ENCODE measurements at regions not wholly inside any gene's neighbourhood (a gene's known extent, or its start where the extent isn't known, plus 50 kb on each side); places are given as distances from the start of the nearest gene placed in this dataset.

DNA sequence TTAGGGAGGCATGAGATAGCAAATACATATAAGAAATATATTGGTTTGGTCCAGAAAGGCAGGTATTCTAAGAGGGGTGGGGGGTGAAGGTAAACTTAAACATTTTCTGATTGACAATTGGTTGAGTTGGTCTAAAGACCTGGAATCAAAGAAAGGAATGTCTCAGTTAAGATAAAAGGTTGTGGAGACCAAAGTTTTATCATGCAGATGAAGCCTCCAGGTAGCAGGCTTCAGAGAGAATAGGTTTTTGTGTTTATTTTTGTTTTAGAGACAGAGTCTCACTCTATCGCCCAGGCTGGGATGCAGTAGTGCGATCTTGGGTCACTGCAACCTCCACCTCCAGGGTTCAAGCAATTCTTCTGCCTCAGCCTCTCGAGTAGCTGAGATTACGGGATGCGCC, 80.5 kb downstream of the NPAP1 start:
- in situ Hi-C loops (cut with MboI; ENCODE audit: low sequenced_read_pairs) = no loop called here
- WGBS, 2 experiments (ENCODE audit: extremely low coverage in 2 of 2, insufficient read length in 1 of 2) = no CpG with 5 or more reads among the region's 5 CpGs
- H3K9ac ChIP-seq (ENCODE audit: low read depth, low read length) = no peak overlapping the region

More for the DNA sequence above, 80.5 kb downstream of the NPAP1 start:
- no peaks in the 10 kb centered on the region for H3K9me1 ChIP-seq (ENCODE audit: insufficient read depth, low read length)
- no peak overlapping the region for H4K91ac ChIP-seq (ENCODE audit: insufficient read depth, low read depth, low read length)
- POLR2A ChIA-PET (ENCODE audit: unreplicated experiment) = no interaction called here
- H3K14ac ChIP-seq (replicated peaks; ENCODE audit: low read depth, low read length) = no peak overlapping the region
- H2BK15ac ChIP-seq (ENCODE audit: low read depth, low read length) = no peak overlapping the region
- no peak overlapping the region for H3K4me2 ChIP-seq (ENCODE audit: low read depth, low read length)
- no peak overlapping the region for H4K8ac ChIP-seq (ENCODE audit: low read depth in 2 of 2, low read length in 2 of 2)
- no peak overlapping the region for H2BK120ac ChIP-seq (ENCODE audit: low read depth, low read length)
- no peaks in the 10 kb centered on the region for H3K4me1 ChIP-seq (ENCODE audit: control insufficient read depth, insufficient read depth, low read length)
- no peaks in the 10 kb centered on the region for H4K20me1 ChIP-seq (ENCODE audit: insufficient read depth, low read length)
- H3K4ac ChIP-seq (ENCODE audit: low read depth, low read length) = no peak overlapping the region
- CTCF ChIA-PET = no interaction called here
- no peak overlapping the region for H2AK9ac ChIP-seq (replicated peaks; ENCODE audit: low read depth, low read length, poor library complexity)
- ATAC-seq (ENCODE audit: low read depth) (no peak), DNase-seq (no peak)
- no peaks in the 10 kb centered on the region for H3K27me3 ChIP-seq (ENCODE audit: control insufficient read depth, insufficient read depth, low read length)
- H2BK20ac ChIP-seq (ENCODE audit: low read depth, low read length) = no peak overlapping the region
- no peak overlapping the region for H4K5ac ChIP-seq (ENCODE audit: low read depth, low read length)
- H3K56ac ChIP-seq (ENCODE audit: extremely low read depth, insufficient read depth, low read length) = no peak overlapping the region
- no peak overlapping the region for H3K18ac ChIP-seq (ENCODE audit: low read depth, low read length)
- no peak overlapping the region for H3K27ac ChIP-seq (ENCODE audit: insufficient read depth, low read length)
- BruUV-seq (replicated peaks) = no TSS peak
- TF ChIP-seq, protein P1, sequence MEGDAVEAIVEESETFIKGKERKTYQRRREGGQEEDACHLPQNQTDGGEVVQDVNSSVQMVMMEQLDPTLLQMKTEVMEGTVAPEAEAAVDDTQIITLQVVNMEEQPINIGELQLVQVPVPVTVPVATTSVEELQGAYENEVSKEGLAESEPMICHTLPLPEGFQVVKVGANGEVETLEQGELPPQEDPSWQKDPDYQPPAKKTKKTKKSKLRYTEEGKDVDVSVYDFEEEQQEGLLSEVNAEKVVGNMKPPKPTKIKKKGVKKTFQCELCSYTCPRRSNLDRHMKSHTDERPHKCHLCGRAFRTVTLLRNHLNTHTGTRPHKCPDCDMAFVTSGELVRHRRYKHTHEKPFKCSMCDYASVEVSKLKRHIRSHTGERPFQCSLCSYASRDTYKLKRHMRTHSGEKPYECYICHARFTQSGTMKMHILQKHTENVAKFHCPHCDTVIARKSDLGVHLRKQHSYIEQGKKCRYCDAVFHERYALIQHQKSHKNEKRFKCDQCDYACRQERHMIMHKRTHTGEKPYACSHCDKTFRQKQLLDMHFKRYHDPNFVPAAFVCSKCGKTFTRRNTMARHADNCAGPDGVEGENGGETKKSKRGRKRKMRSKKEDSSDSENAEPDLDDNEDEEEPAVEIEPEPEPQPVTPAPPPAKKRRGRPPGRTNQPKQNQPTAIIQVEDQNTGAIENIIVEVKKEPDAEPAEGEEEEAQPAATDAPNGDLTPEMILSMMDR (conservative IDR thresholded peaks at IDR 0.05; ENCODE audit: low read depth, low read length) = no peak
- TF ChIP-seq MAZ (IDR thresholded peaks at IDR 0.05; ENCODE audit: borderline replicate concordance, low read depth, low read length) = no peak
- TF ChIP-seq, protein P2, sequence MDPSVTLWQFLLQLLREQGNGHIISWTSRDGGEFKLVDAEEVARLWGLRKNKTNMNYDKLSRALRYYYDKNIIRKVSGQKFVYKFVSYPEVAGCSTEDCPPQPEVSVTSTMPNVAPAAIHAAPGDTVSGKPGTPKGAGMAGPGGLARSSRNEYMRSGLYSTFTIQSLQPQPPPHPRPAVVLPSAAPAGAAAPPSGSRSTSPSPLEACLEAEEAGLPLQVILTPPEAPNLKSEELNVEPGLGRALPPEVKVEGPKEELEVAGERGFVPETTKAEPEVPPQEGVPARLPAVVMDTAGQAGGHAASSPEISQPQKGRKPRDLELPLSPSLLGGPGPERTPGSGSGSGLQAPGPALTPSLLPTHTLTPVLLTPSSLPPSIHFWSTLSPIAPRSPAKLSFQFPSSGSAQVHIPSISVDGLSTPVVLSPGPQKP (IDR thresholded peaks at IDR 0.05; ENCODE audit: borderline replicate concordance, low read depth, low read length) = no peak
- no peak for TF ChIP-seq MAFK (IDR thresholded peaks at IDR 0.05; ENCODE audit: low read depth, low read length)
- no peak for TF ChIP-seq BHLHE40 (IDR thresholded peaks at IDR 0.05; ENCODE audit: low read depth, low read length)
- TF ChIP-seq MXI1 (IDR thresholded peaks at IDR 0.05; ENCODE audit: borderline replicate concordance, low read depth, low read length) = no peak
- TF ChIP-seq POLR2A (IDR thresholded peaks at IDR 0.05; ENCODE audit: low read depth, low read length) = no peak
- TF ChIP-seq, protein P3, sequence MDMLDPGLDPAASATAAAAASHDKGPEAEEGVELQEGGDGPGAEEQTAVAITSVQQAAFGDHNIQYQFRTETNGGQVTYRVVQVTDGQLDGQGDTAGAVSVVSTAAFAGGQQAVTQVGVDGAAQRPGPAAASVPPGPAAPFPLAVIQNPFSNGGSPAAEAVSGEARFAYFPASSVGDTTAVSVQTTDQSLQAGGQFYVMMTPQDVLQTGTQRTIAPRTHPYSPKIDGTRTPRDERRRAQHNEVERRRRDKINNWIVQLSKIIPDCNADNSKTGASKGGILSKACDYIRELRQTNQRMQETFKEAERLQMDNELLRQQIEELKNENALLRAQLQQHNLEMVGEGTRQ (IDR thresholded peaks at IDR 0.05; ENCODE audit: low read depth, low read length) = no peak
- no peak for TF ChIP-seq FOS (IDR thresholded peaks at IDR 0.05; ENCODE audit: low read depth, low read length)
- no peak for TF ChIP-seq SMC3 (IDR thresholded peaks at IDR 0.05; ENCODE audit: low read depth, low read length)
- no peak for TF ChIP-seq CEBPB (IDR thresholded peaks at IDR 0.05; ENCODE audit: low read depth, low read length)
- TF ChIP-seq RAD21 (IDR thresholded peaks at IDR 0.05; ENCODE audit: low read length) = no peak
- H2BK5ac ChIP-seq (ENCODE audit: low read depth, low read length, poor library complexity, severe bottlenecking) = no peak overlapping the region
- H3K36me3 ChIP-seq (ENCODE audit: control insufficient read depth, insufficient read depth, low read length) = no peaks in the 10 kb centered on the region
- no peak overlapping the region for H2AFZ ChIP-seq (replicated peaks; ENCODE audit: low read length, poor library complexity)
- no peaks in the 10 kb centered on the region for H3K79me1 ChIP-seq (ENCODE audit: low read depth in 1 of 2, low read length in 2 of 2)
- H3K9me3 ChIP-seq (ENCODE audit: control insufficient read depth, insufficient read depth, low read length) = no peaks in the 10 kb centered on the region
- intact Hi-C loops (cut with micrococcal nuclease) = no loop called here
- no peak overlapping the region for H3K4me3 ChIP-seq (ENCODE audit: insufficient read depth, low read depth, low read length)
- dilution Hi-C loops (cut with HindIII; ENCODE audit: low sequenced_read_pairs, unreplicated experiment) = no loop called here
- no peak overlapping the region for H3K23ac ChIP-seq (ENCODE audit: low read depth, low read length)
- no peak overlapping the region for H2AK5ac ChIP-seq (ENCODE audit: low read depth, low read length)

Measured in IMR-90 (cell line).